IPS-18c (cell line): ENCODE measurements at regions not wholly inside any gene's neighbourhood (a gene's known extent, or its start where the extent isn't known, plus 50 kb on each side); places are given as distances from the start of the nearest gene placed in this dataset.

Experiments used
- H3K4me3 ChIP-seq: 2 replicates; pipeline ENCODE4 v1.7.0; 2013; ENCODE audit warnings: low read depth, mild to moderate bottlenecking, low read length, moderate library complexity; ENCODE audit not compliant: insufficient read depth
- H3K9me3 ChIP-seq: one replicate; pipeline ENCODE4 v1.6.1; 2013; ENCODE audit warnings: mild to moderate bottlenecking, low read length, moderate library complexity; ENCODE audit not compliant: control insufficient read depth, insufficient read depth

DNA sequence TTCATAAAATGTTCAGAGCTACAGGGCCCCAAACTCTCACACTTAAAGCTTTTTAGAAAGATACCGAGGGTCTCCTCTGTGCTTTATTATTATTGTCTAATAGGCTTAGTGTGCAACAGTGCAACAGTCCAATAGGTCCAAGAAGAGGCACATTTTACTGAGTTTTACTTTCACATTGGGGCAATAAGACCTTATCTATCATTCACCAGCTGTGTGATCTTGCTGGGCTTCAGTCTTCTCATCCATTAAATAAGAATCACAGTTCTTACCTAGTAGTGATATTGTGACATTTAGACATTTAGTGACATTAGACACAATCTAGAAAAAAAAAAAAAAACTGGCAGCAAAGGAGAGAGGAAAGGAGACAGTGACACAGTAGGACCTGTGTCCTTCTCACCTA lies 175.8 kb upstream of the NFIA start:
- Histone ChIP-seq H3K4me3 (no peak overlapping the region), H3K9me3 (no peaks in the 10 kb centered on the region)

DNA sequence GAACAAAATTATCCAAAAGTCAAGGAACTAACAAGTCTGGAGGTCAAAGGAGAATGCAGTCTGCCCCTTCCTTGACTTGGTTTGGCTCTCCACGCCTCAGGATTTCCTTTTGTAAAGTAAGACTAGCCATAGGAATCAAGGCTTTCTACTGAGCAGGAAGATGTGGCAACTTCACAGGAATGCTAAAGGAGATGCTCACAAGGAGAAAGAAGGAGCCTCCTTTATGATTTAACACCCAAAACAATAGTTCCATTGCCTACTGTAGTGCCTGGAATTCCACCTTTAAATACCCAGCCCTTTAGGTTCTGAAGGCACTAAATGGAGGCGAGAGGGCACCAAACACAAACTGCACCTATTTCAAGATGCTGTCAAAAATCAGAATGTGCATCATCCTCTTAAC lies 176.3 kb upstream of the NFIA start:
- H3K4me3 ChIP-seq = no peak overlapping the region; the same call in 1 of the 2 replicates
- H3K9me3 ChIP-seq = no peaks in the 10 kb centered on the region

DNA sequence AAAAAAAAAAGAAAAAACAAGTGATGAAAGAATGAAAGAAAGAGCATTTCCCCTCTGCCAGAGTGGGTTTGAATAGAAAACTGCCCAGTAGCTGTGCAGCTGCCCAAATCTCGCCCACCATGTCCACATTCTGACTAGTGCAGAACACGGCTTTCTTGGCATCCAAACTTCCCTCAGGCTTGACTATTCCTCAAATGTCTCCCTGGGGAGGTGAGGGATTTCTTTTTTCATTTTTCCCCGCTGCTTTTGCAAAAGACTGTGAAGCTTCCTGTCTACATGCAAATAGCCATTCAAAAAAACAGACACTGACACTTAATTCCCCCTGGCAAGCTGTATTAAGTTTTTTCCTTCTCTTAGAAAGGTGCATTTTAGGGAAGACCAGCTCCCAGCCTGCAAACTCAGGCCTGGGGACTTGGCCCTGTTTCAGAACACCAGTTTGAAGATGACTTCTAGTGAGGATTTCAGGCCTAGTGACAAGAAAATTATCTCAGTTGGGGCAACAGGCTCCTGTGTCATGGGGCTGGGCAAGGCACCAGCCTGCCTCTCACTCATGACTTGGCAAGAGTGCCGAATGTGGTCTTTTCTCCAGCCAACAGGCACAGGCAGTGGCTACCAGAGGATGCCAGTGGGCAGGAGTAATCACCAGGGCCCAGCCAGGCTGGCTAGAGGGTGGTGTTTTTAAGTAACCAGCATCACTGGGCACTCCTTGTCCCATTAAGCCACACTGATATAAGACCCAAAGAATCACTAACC lies 178.1 kb upstream of the NFIA start:
- Histone ChIP-seq H3K9me3 (no peaks in the 10 kb centered on the region), H3K4me3 (no peak overlapping the region)

DNA sequence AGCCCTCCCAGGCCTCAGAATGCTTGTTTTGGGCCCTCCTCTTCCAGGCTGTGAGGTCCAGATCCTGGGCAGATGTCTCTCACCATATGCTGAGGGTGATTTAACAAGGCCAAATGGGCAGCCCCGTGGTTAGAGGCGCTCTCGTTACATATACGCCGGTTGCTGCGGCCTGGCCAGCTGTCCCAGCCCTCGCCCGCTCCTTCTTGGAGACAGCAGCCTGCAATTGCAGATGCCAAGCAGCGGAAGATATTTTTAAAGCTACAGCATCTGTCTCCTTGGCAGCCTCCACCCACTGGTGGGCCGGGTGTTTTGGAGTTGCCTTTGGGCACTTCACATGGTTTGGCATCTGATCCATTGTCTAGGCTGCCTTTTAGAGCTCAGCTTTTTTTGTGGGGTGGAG lies 178.8 kb upstream of the NFIA start:
- no peaks in the 10 kb centered on the region for H3K9me3 ChIP-seq

DNA sequence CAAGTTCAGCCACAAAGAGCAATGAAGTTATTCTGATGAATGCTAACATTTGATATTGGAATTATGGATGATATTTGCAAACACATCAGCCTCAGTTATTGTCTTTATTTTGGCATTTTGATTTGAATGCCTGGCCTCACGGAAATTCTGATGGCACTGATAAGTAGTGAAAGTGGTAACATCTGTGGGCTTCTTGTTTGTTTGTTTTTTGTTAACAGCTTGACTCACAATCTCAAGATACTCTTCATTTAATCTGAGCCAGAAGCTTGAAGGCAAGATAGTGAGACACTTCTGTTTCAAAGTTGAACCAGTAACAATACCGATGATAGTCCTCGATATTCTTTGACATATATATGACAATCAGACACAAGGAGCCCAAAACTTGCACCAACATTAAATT lies 182.9 kb upstream of the NFIA start:
- H3K4me3 ChIP-seq = no peak overlapping the region

More for the DNA sequence above, 178.8 kb upstream of the NFIA start:
- no peak overlapping the region for H3K4me3 ChIP-seq

DNA sequence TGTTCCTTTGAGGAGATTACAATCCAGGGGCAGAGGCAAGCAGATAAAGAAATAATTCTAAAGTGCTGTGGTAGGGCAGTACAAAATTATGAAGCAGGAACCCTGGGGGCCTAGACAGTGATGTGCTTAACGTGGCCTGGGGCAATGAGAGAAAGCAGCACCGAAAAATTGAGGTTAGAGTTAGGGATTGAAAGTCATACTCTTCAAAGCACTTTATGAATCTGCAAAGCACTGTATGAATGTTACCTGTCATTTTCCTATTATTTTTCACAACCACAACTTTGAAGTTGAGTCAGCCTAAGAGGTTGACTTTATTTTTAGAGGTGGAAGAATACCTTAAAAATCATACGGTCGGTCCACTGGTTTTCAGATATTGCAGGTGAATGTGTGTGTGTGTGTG lies 183.4 kb upstream of the NFIA start:
- no peak overlapping the region for H3K4me3 ChIP-seq

More for the DNA sequence above, 182.9 kb upstream of the NFIA start:
- no peaks in the 10 kb centered on the region for H3K9me3 ChIP-seq

DNA sequence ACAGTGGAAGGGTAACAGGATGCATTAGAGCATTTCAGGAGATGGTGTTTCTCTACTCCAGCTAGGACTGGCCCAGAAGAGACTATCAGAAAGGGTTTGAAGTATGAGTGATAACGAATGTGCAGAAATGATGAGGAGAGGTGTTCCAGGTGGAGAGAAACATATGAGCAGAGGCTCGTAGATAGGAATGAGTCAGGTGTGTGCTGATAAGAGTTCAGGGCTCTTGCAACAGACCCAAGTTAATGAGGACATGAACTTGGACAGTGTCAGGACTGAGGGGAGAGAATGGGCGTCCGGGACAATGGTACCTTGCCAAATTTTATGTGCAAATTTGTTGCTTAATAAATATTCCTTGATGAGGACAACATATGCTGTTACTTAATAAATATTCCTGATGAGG lies 183.9 kb upstream of the NFIA start:
- Histone ChIP-seq H3K4me3 (no peak overlapping the region), H3K9me3 (no peaks in the 10 kb centered on the region)

More for the DNA sequence above, 183.4 kb upstream of the NFIA start:
- H3K9me3 ChIP-seq = no peaks in the 10 kb centered on the region

DNA sequence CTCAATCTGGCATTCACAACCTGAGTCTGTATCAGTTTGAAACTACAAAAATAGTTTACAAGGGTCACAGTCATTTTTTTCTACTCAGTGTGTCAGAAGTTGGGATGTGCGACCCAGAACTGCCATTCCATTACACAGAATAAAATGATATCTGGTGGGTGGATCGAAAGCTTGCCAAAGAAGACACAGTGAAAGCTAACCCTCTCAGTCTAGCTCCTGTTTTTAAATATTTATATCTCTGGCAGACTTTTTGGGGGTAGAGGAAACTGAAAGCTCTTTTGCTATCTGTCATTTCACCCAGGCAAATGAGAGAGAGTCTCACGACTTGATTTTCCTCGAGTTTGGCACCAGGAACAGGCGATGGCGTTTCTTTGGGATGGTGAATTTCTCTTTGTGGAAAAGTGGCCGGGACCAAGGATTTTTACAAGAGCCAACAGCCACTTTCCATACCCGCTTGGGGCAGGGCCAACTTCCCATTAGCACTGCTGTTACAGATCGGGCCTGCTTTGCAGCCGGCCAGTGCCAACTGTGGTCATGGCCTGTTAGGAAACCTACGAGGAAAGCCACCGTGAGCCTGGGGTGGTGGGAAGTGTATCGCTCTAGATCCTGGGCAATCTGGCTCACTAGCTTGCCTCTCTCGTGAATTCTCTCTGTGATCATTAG lies 185.5 kb upstream of the NFIA start:
- no peak overlapping the region for H3K4me3 ChIP-seq

DNA sequence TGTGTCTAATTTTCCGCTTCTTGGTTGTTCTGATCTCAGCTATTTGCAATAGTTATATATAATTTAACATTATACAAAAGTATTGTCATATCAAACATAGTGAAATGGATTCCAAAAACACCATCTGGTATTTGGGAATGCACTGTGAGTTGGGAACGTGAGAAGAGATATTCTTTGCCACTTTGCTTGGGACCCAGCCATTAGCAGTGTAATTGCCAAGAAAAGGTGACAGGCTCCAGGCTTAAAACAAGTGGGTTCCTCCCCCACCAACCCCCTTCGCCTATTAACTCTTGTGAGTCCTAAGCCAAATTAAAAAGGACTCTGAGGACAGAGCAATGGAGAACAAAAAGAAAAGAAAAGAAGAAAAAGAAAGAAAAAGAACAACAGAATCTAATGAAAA lies 186.7 kb upstream of the NFIA start:
- Histone ChIP-seq H3K4me3 (no peak overlapping the region), H3K9me3 (no peaks in the 10 kb centered on the region)

More for the DNA sequence above, 185.5 kb upstream of the NFIA start:
- H3K9me3 ChIP-seq = no peaks in the 10 kb centered on the region

DNA sequence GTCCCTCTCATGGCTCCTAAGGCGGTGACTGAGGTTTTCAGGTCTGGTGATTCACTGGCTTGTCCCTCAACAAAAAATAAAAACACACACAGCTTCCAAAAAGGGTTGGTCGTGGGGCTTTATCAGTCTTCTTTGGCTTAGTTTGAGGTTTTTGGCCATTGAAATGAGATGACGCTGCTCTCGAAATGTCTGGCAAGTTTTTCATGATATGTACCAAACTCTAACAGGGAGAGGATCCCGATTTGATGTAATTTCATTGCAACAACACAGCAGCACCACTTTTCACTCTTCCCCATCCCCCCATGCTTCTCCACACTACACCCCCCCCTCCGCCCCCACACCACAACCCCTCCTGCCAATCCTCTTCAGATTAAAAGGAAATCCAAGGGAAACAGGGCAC lies 187.1 kb upstream of the NFIA start:
- Histone ChIP-seq H3K9me3 (no peaks in the 10 kb centered on the region), H3K4me3 (no peak overlapping the region)

DNA sequence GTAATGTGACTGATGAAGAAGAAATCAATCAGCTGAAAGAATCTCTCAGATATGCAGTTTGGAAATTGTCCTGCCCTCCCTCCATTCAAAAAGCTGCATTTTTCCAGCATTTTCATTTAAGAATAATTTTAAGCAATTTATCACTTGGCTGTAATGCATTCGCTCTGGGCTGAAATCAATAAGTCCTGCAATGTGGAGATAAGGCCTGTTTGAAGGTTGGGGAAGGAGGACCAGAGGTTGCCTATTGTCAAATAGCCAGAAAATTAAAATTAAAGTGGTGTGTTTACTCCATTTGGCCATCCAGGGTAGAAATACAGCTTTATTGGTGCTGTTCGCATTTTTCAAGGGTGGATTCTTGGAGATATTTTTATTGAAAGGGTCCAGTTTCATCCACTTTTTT lies 187.6 kb upstream of the NFIA start:
- no peak overlapping the region for H3K4me3 ChIP-seq
- no peaks in the 10 kb centered on the region for H3K9me3 ChIP-seq

DNA sequence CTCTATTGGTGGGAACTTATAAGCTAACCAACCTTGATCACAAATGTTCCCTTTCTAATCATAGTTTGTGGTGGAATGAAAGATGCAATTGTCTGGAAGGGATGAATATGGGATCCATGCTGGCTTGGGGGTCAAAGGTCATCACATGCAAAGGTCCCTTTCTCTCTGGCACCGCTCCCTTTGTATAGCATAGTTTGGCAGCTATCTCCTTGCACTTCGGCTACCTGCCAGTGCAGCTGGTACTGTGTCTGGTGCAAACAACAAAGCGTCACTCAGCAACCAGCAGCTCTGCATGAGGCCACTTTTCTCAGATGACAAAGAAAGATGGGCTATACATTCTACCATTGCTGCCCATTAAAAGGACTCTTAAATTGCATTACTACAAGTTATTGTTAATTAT lies 188.2 kb upstream of the NFIA start:
- Histone ChIP-seq H3K9me3 (no peaks in the 10 kb centered on the region), H3K4me3 (no peak overlapping the region)

DNA sequence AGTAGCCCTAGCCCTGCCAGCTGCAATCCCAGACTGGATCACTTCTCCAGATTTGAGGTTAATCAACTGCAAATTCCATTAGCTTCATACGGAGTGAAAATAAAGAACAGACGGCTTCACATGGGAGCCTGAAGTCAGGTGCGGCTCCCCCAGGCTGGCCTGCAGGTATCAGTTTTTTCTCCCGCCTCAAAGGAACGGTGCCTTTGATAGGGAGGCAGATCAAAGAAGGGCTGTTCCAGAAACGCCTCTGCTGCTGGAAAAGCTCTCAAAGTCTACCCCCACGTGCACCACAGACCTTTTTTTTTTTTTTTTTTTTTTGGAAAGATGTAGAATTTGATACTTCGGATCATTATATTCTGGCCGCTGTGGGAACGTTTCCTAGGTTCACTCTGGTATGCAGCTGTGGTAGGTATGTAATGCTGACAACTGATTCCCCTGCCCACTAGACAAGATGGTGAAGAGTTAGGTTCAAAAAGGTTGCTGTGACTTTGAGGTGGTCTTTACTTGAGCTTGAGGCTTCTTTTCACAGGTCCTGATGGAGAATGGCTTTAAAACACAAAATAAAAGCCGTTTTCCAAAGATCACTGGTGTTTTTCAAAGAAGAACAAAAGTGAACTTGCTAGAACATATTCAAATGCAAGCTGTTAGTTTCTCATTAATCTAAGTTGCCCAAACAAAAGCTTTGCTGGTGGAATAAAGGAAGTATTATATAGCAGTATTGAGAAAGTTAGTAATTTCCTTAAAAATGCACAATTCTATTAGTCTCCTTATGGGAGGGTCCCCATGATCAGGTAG lies 189.0 kb upstream of the NFIA start:
- Histone ChIP-seq H3K4me3 (no peak overlapping the region), H3K9me3 (no peaks in the 10 kb centered on the region)

DNA sequence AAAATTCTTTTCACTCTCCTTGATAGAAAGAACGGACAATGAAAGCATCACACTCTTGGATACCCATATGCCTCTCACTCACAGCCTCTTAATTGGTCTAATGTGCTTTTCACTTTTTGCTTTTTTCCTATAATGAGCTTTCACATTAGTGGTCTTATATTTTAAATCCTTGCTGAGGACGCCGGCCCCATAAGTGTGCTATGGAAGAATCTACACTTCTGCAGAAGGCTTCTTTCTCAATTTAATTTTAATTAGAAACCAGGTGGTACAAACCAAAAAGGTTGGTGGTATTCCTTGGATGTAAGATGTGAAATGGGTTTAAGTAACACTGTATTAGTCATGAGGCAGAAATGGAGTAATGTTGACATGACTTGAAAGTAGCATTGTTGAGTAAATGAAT lies 190.6 kb upstream of the NFIA start:
- H3K9me3 ChIP-seq = no peaks in the 10 kb centered on the region
- no peak overlapping the region for H3K4me3 ChIP-seq

DNA sequence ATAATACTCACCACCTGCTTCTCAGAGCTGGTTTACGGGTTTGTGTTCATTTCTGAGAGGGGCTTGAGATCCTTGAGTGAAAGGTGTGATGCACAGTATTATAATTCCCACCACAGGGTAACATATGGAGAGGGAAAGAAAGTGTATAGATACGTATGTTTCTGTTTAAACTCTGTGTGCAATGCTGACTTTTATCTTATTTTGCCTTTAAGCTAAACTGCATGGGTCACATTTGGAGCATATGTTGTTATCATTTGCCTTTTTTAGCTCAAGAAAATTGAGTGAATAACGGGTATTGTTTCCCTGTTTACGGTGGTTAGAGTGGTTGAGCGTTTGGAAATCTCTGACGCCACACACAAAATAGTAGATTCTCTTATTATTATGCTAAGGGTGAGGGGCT lies 191.1 kb upstream of the NFIA start:
- no peaks in the 10 kb centered on the region for H3K9me3 ChIP-seq
- H3K4me3 ChIP-seq = no peak overlapping the region

DNA sequence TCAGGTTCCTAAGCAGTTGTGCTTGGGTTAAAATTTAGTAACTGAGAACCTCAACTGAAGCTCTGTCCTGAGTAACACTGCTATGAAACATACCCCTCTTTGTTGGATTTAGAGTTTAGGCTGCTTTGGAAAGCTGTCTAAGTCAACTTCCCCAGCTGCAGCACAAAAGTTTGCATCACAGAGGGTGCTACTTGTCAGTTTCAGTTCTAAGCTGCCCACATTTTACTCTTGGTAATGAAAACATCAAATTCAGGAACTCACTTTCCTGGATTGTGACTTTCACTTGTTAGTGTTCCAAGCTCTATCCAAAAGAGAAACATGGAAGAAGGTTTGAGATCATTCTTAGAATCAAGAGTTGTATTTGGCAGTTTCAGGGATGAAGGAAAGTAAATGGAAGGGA lies 191.7 kb upstream of the NFIA start:
- no peak overlapping the region for H3K4me3 ChIP-seq
- no peaks in the 10 kb centered on the region for H3K9me3 ChIP-seq

DNA sequence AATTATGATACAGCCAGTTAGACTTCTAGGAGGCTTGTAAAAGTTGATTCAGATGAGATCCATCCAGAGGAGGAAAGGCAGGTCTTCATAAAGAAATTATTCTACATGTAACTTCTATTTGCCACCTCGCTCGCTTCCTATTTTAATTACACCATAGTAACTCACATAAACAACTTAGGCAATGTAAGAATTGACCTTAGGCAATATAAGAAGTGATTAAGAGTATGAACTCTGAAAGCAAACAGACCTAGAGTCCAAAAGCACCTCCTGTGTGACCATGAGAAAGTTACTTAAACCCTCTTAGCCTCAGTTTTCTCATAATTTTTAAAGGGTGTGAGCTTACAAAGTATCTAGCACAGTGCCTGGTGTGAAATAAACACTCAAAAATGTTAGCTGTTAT lies 192.7 kb upstream of the NFIA start:
- no peak overlapping the region for H3K4me3 ChIP-seq
- H3K9me3 ChIP-seq = no peaks in the 10 kb centered on the region

DNA sequence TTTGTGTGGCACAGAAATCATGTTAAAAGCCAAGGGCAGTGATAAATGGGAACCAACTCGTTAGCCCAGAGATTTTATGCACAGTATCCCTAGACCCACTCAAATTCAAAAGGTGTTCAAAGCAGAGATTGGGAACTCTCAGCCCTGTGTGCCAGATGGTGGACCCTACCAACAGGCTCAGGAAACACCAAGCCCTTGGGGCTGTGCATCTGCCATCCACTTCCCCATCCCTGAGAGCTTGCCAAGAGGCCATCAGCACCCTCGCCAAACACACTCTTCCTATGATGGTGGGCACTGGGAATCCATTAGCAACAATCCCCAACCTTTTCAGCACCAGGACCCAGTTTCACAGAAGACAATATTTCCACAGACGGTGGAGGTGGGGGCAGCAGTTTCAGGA lies 194.2 kb upstream of the NFIA start:
- Histone ChIP-seq H3K9me3 (no peaks in the 10 kb centered on the region), H3K4me3 (no peak overlapping the region)
